H9 (cell line): ENCODE measurements at regions not wholly inside any gene's neighbourhood (a gene's known extent, or its start where the extent isn't known, plus 50 kb on each side); places are given as distances from the start of the nearest gene placed in this dataset.

Experiments used
- DNase-seq: peaks from one replicate; pipeline ENCODE4 v3.0.0-alpha.2; 2017
- H2AFZ ChIP-seq: one replicate; pipeline ENCODE4 v1.6.1; 2013; ENCODE audit warnings: mild to moderate bottlenecking, low read length, control low read depth, moderate library complexity
- H2AK5ac ChIP-seq: 2 replicates; pipeline ENCODE4 v1.6.1; 2013; ENCODE audit warnings: low read length, control low read depth, mixed read lengths; ENCODE audit not compliant: insufficient read length
- H2BK120ac ChIP-seq: one replicate; pipeline ENCODE4 v1.6.1; 2013; ENCODE audit warnings: low read depth, mild to moderate bottlenecking, low read length, control low read depth, inconsistent platforms; ENCODE audit not compliant: poor library complexity, severe bottlenecking
- H2BK12ac ChIP-seq: 2 replicates; pipeline ENCODE4 v1.6.1; 2013; ENCODE audit warnings: low read length, control low read depth, mixed read lengths, low read depth; ENCODE audit not compliant: insufficient read length
- H2BK15ac ChIP-seq: 2 replicates; pipeline ENCODE4 v1.6.1; 2013; ENCODE audit warnings: low read depth, low read length, control low read depth
- H2BK20ac ChIP-seq: one replicate; pipeline ENCODE4 v1.6.1; 2013; ENCODE audit warnings: low read depth, mild to moderate bottlenecking, low read length, control low read depth, inconsistent platforms; ENCODE audit not compliant: poor library complexity, severe bottlenecking
- H2BK5ac ChIP-seq: 2 replicates; pipeline ENCODE4 v1.6.1; 2013; ENCODE audit warnings: low read length, control low read depth, mixed read lengths; ENCODE audit not compliant: insufficient read length
- H3K14ac ChIP-seq: 2 replicates; pipeline ENCODE4 v1.6.1; 2013; ENCODE audit warnings: low read length, control low read depth; ENCODE audit not compliant: insufficient read depth
- H3K18ac ChIP-seq: 2 replicates; pipeline ENCODE4 v1.6.1; 2013; ENCODE audit warnings: low read depth, mild to moderate bottlenecking, mixed read lengths, low read length, control low read depth; ENCODE audit not compliant: insufficient read length
- H3K23ac ChIP-seq: 2 replicates; pipeline ENCODE4 v1.6.1; 2013; ENCODE audit warnings: low read length, control low read depth, mixed read lengths, low read depth; ENCODE audit not compliant: insufficient read length
- H3K23me2 ChIP-seq: 2 replicates; pipeline ENCODE4 v1.6.1; 2013; ENCODE audit warnings: low read depth, mild to moderate bottlenecking, mixed read lengths, low read length, control low read depth; ENCODE audit not compliant: insufficient read length, poor library complexity, severe bottlenecking
- H3K27ac ChIP-seq: 2 replicates; pipeline ENCODE4 v1.5.1; 2013; ENCODE audit warnings: low read length, control low read depth, mixed read lengths, low read depth; ENCODE audit not compliant: insufficient read length
- H3K27me3 ChIP-seq: 2 replicates; pipeline ENCODE4 v1.6.1; 2013; ENCODE audit warnings: low read length, control low read depth, inconsistent platforms; ENCODE audit not compliant: insufficient read depth
- H3K4ac ChIP-seq: 2 replicates; pipeline ENCODE4 v1.6.1; 2013; ENCODE audit warnings: low read depth, mild to moderate bottlenecking, control low read depth, inconsistent platforms, low read length, moderate library complexity
- H3K4me1 ChIP-seq: 2 replicates; pipeline ENCODE4 v1.6.1; 2013; ENCODE audit warnings: low read length, control low read depth, inconsistent platforms; ENCODE audit not compliant: insufficient read depth
- H3K4me2 ChIP-seq: 2 replicates; pipeline ENCODE4 v1.6.1; 2013; ENCODE audit warnings: low read length, control low read depth, mixed read lengths; ENCODE audit not compliant: insufficient read length, insufficient read depth
- H3K56ac ChIP-seq: 2 replicates; pipeline ENCODE4 v1.6.1; 2013; ENCODE audit warnings: low read depth, mild to moderate bottlenecking, mixed read lengths, low read length, control low read depth; ENCODE audit not compliant: insufficient read length
- H3K79me1 ChIP-seq: 2 replicates; pipeline ENCODE4 v1.6.1; 2013; ENCODE audit warnings: low read depth, mild to moderate bottlenecking, moderate library complexity, low read length, control low read depth, inconsistent platforms; ENCODE audit not compliant: insufficient read depth, poor library complexity, severe bottlenecking
- H3K79me2 ChIP-seq: 2 replicates; pipeline ENCODE4 v1.6.1; 2013; ENCODE audit warnings: low read length, control low read depth, inconsistent platforms; ENCODE audit not compliant: insufficient read depth
- H3K9ac ChIP-seq: 2 replicates; pipeline ENCODE4 v1.6.1; 2013; ENCODE audit warnings: low read length, control low read depth, mixed read lengths; ENCODE audit not compliant: insufficient read length; ENCODE audit errors: extremely low read depth
- H3K9me3 ChIP-seq: one replicate; pipeline ENCODE4 v1.6.1; 2013; ENCODE audit warnings: low read depth, low read length, inconsistent platforms; ENCODE audit not compliant: control insufficient read depth
- H3T11ph ChIP-seq: one replicate; pipeline ENCODE4 v1.6.1; 2013; ENCODE audit warnings: mild to moderate bottlenecking, low read length, control low read depth, inconsistent platforms
- H4K20me1 ChIP-seq: one replicate; pipeline ENCODE4 v1.6.1; 2013; ENCODE audit not compliant: control insufficient read depth, insufficient read length, insufficient read depth
- H4K5ac ChIP-seq: 2 replicates; pipeline ENCODE4 v1.6.1; 2013; ENCODE audit warnings: low read depth, mild to moderate bottlenecking, mixed read lengths, low read length, control low read depth; ENCODE audit not compliant: insufficient read length
- H4K8ac ChIP-seq: replicated peaks from 2 replicates; pipeline ENCODE4 v1.6.1; 2013; ENCODE audit warnings: low read length, control low read depth, mixed read lengths, low read depth; ENCODE audit not compliant: insufficient read length
- H4K91ac ChIP-seq: 2 replicates; pipeline ENCODE4 v1.6.1; 2013; ENCODE audit warnings: low read depth, mild to moderate bottlenecking, moderate library complexity, mixed read lengths, low read length, control low read depth; ENCODE audit not compliant: insufficient read length
- H3K27ac Mint-ChIP-seq, 3 experiments: 2 replicates in 2 of 3; 3 replicates in 1 of 3; pipeline ENCODE4 v1.8.0; 2020 to 2021; ENCODE audit warnings: mixed read lengths in 3 of 3, mild to moderate bottlenecking in 1 of 3, moderate library complexity in 1 of 3
- H3K27me3 Mint-ChIP-seq: 2 replicates; pipeline ENCODE4 v1.8.0; 2021; ENCODE audit warnings: low read depth, mild to moderate bottlenecking, moderate library complexity, mixed read lengths
- H3K36me3 Mint-ChIP-seq, 3 experiments: 2 replicates in 2 of 3; 3 replicates in 1 of 3; pipeline ENCODE4 v1.8.0; 2020 to 2021; ENCODE audit warnings: low read depth in 3 of 3, mixed read lengths in 3 of 3; ENCODE audit not compliant: insufficient read depth in 1 of 3
- H3K4me1 Mint-ChIP-seq, 2 experiments: 2 replicates each; pipeline ENCODE4 v1.8.0; 2020; ENCODE audit warnings: mixed read lengths in 2 of 2
- H3K4me3 Mint-ChIP-seq, 2 experiments: 2 replicates in 1 of 2; 3 replicates in 1 of 2; pipeline ENCODE4 v1.8.0; 2020 to 2021; ENCODE audit warnings: mild to moderate bottlenecking in 2 of 2, mixed read lengths in 2 of 2, moderate library complexity in 1 of 2
- H3K9me3 Mint-ChIP-seq, 2 experiments: 2 replicates in 1 of 2; 3 replicates in 1 of 2; pipeline ENCODE4 v1.8.0; 2020; ENCODE audit warnings: mild to moderate bottlenecking in 2 of 2, mixed read lengths in 2 of 2, moderate library complexity in 1 of 2
- WGBS: extraction: QIAGEN DNeasy Blood & Tissue Kit; methylation state at CpG from one replicate; pipeline ENCODE4 v1.1.7; 2013; ENCODE audit warnings: missing lambda C conversion rate, low lambda C conversion rate, mixed read lengths; ENCODE audit not compliant: insufficient read length; ENCODE audit errors: extremely low coverage; 5-methylcytosine and 5-hydroxymethylcytosine counted together
- TF ChIP-seq, protein P1 (sequence below): fragments of 200-600 bp; sonication (generic); conservative IDR thresholded peaks from 3 replicates; pipeline ENCODE4 v1.8.0; 2021; ENCODE audit warnings: antibody characterized with exemption, mild to moderate bottlenecking

DNA sequence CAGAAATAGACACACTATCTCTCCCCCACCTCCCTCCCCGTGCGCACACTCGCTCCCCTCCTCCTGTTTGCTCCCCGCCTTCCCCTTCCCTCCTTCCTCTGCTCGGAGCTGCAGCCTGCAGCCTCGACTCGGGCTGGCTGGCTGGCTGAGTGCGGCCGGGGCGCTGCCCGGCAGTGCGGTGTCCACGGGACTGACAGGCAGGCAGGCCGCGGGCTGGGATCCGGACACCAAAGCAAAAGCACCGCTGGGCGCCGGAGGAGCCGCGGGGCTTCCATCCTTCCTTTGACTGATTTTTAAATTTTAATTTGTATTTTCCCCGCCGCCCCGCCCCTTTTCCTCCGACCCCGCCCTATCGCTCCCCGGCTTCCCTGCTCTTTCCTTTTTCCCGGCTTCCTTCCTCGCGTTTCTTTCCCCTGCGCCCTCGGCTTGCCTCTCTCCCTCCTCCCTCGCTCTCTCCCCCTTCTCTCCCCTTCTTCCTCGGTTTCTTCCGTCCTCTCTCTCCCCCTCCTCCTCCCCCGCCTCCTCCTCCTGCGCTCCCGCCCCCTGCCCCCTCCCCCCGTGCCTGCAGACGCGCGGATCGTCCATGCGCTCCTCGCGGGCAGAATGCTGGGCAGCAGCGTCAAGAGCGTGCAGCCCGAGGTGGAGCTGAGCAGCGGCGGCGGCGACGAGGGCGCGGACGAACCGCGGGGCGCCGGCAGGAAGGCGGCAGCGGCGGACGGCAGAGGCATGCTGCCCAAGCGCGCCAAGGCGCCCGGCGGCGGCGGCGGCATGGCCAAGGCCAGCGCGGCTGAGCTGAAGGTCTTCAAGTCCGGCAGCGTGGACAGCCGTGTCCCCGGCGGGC, 109.4 kb downstream of the NAV1 start:
- peak overlapping the region; percentile 80 for H3K4me2 ChIP-seq
- no peaks in the 10 kb centered on the region for H3K79me1 ChIP-seq
- peaks cover 0 to 3% (median 0%) of the 10 kb centered on the region in 3 experiments; a peak in 4 of 7 replicates for H3K36me3 Mint-ChIP-seq
- peak overlapping the region; percentile 82 for H3K14ac ChIP-seq
- H2BK120ac ChIP-seq = no peak overlapping the region
- no peak overlapping the region for H3K27ac Mint-ChIP-seq
- no peak overlapping the region for H4K5ac ChIP-seq
- H3T11ph ChIP-seq = no peak overlapping the region
- H3K4me1 Mint-ChIP-seq = peaks cover 28 to 39% of the 10 kb centered on the region in 2 experiments
- no peak overlapping the region for H3K9ac ChIP-seq
- no peak overlapping the region for H2AK5ac ChIP-seq
- H4K91ac ChIP-seq = no peak overlapping the region
- no peak overlapping the region for H3K27ac ChIP-seq
- H4K20me1 ChIP-seq = no peaks in the 10 kb centered on the region
- peaks cover 34% of the 10 kb centered on the region for H3K23me2 ChIP-seq
- peaks cover 6% of the 10 kb centered on the region for H3K4me1 ChIP-seq
- H2BK15ac ChIP-seq = no peak overlapping the region
- H3K27me3 ChIP-seq = peaks cover 5% of the 10 kb centered on the region; the same call in 1 of the 2 replicates
- no peaks in the 10 kb centered on the region for H3K9me3 Mint-ChIP-seq
- no peak overlapping the region for H3K18ac ChIP-seq
- H3K79me2 ChIP-seq = no peaks in the 10 kb centered on the region; the same call in 1 of the 2 replicates
- H3K4me3 Mint-ChIP-seq = peak overlapping the region; percentile 78 to 93
- no peaks in the 10 kb centered on the region for H3K9me3 ChIP-seq
- H2BK12ac ChIP-seq = no peak overlapping the region
- no peak overlapping the region for H4K8ac ChIP-seq
- no peak overlapping the region for H2AFZ ChIP-seq
- TF ChIP-seq, protein P1, sequence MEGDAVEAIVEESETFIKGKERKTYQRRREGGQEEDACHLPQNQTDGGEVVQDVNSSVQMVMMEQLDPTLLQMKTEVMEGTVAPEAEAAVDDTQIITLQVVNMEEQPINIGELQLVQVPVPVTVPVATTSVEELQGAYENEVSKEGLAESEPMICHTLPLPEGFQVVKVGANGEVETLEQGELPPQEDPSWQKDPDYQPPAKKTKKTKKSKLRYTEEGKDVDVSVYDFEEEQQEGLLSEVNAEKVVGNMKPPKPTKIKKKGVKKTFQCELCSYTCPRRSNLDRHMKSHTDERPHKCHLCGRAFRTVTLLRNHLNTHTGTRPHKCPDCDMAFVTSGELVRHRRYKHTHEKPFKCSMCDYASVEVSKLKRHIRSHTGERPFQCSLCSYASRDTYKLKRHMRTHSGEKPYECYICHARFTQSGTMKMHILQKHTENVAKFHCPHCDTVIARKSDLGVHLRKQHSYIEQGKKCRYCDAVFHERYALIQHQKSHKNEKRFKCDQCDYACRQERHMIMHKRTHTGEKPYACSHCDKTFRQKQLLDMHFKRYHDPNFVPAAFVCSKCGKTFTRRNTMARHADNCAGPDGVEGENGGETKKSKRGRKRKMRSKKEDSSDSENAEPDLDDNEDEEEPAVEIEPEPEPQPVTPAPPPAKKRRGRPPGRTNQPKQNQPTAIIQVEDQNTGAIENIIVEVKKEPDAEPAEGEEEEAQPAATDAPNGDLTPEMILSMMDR = no peak
- peak; percentile 65 for DNase-seq
- no peak overlapping the region for H2BK20ac ChIP-seq
- peaks cover 78% of the 10 kb centered on the region for H3K27me3 Mint-ChIP-seq
- no peak overlapping the region for H3K56ac ChIP-seq
- no CpG with 5 or more reads among the region's 81 CpGs for WGBS
- H2BK5ac ChIP-seq = no peak overlapping the region
- H3K4ac ChIP-seq = no peak overlapping the region
- H3K23ac ChIP-seq = no peak overlapping the region
